ENCODE measurements at regions not wholly inside any gene's neighbourhood (a gene's known extent, or its start where the extent isn't known, plus 50 kb on each side); places are given as distances from the start of the nearest gene placed in this dataset.

DNA sequence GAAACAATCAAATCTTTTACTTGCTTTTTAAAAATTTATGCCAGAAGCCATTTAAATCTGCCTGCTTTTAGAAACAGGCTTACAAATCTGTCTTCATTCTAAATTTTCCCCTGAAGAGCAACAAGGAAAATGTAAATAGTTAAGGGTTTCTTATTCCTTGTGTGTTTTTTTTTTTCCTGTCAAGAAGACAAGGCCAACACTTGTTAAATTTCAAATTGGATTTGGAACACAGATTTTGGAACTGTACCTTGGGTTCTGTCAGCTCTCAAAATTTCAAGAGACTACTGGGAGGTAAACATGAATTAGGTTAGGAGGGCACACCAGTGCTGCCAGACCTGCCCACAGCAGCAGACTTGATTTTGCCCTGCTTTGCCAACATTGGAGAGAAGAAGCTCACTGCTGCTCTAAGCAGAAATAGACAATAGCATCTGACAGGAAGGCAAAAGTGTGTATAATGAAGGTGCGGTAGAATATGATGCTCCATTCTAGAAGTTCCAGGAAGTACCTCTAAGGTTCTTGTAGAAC, 121.7 kb downstream of the NHLRC3 start:
- TF ChIP-seq, protein P1, sequence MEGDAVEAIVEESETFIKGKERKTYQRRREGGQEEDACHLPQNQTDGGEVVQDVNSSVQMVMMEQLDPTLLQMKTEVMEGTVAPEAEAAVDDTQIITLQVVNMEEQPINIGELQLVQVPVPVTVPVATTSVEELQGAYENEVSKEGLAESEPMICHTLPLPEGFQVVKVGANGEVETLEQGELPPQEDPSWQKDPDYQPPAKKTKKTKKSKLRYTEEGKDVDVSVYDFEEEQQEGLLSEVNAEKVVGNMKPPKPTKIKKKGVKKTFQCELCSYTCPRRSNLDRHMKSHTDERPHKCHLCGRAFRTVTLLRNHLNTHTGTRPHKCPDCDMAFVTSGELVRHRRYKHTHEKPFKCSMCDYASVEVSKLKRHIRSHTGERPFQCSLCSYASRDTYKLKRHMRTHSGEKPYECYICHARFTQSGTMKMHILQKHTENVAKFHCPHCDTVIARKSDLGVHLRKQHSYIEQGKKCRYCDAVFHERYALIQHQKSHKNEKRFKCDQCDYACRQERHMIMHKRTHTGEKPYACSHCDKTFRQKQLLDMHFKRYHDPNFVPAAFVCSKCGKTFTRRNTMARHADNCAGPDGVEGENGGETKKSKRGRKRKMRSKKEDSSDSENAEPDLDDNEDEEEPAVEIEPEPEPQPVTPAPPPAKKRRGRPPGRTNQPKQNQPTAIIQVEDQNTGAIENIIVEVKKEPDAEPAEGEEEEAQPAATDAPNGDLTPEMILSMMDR (conservative IDR thresholded peaks at IDR 0.05) = no peak
- no peak overlapping the region for H3K27ac ChIP-seq

DNA sequence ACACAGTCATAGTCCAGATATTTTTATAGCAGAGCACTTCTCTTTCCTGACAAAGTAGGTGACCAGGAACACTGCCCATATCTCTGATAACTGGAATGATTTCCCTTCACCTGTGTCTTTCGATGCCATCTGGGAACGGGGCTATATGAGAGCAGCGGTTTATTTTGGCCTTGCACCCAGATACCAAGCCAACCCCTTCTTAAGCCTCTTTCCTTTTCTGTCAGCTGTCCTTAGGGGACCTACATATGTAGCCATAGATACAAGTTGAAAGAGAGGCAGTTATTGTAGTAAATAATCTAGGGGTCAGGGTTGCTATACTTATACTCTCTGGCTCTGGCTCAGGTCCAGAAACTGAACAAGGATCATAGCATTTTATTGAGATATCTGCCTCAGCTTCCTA, 128.8 kb downstream of the NHLRC3 start:
- TF ChIP-seq, protein P1 (conservative IDR thresholded peaks at IDR 0.05) = no peak

DNA sequence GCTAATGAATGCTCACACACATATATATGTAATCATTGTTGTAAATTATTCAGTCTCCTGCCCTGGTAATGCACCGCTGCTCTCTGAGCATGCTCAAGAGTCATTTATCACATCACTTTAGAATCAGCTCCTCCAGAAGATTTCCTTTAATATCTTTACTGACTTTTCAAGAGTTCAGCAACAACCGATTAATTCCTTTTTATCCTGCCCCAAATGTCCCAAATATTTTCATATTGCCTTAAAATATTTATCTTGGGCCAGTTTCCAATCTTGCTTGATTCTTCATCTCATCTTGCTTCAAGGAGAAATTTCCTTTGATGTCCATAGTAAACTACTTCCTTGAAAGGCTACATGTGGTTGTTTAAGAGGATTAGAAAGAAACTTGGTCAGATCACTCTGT, 132.5 kb downstream of the NHLRC3 start:
- TF ChIP-seq, protein P1 (conservative IDR thresholded peaks at IDR 0.05) = no peak

More for the DNA sequence above, 128.8 kb downstream of the NHLRC3 start:
- H3K27ac ChIP-seq = no peak overlapping the region

DNA sequence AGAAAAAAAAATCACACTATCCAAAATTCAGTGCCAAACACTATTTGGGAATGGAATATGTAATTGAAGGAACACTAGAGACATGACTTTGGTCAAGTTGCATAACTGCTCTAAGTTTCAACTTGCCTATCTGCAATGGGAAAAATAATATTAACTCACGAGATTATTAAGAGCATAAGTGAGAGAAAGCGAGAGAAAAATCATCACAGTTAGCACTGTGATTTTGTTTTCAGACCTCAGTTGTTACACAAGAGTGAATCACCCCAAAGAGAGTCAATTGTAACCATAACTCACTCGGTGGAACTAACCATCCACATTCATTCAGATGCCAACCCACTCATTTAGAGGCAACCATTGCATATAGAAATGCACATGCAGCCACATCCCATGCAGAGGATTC, 147.1 kb downstream of the NHLRC3 start:
- H3K27ac ChIP-seq = no peak overlapping the region
- TF ChIP-seq, protein P1 (conservative IDR thresholded peaks at IDR 0.05) = no peak

More for the DNA sequence above, 132.5 kb downstream of the NHLRC3 start:
- H3K27ac ChIP-seq = no peak overlapping the region

DNA sequence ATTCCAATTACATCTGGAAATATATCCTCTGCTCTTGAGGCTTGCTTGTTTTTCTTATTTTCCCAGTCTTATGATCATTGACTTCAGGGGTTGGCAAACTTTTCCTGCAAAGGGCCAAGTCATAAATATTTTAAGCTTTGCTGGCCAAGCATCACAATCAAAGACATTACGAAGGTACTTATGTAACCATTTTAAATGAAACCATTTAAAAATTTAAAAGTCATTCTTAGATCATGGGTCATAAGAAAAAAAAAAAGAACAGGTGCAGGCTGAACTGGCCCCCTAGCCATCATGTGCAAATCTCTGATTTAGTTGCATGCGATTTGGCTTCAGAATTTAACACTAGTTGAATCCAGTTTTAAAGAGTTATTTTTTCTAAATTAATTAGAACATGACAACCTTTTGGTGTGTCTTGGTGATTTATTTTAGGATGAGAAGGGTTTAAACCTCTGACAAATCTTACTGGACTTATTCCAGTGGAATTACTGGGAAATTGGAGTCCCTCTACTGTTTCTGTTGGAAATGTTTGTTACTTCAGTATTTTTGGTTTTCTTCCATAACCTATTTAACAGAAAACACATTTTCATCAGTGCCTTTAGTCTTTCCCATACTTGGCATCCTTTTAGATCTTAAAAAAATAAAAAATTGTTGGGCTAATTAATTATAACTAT, 148.1 kb downstream of the NHLRC3 start:
- H3K27ac ChIP-seq = no peak overlapping the region
- TF ChIP-seq, protein P1 (conservative IDR thresholded peaks at IDR 0.05) = no peak

DNA sequence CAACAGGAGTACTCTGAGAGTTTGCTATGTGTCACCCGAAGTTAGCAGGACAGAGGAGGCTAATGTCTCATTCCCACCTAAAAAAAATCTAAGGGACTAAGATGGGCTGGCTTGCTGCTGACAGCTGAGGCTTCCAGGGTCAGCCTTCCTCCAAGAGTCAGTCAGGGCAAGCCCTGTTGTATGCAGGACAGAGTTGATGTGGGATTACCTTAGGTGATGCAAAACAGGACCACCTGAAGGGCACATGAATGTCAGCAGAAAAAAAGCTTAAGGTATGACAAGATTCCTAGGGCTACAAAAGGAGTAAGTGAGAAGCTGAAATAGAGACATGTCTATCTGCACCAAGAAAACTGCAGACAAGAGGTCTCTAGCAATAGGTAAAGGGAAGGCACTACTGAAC, 151.5 kb downstream of the NHLRC3 start:
- no peak overlapping the region for H3K27ac ChIP-seq
- TF ChIP-seq, protein P1 (conservative IDR thresholded peaks at IDR 0.05) = no peak

DNA sequence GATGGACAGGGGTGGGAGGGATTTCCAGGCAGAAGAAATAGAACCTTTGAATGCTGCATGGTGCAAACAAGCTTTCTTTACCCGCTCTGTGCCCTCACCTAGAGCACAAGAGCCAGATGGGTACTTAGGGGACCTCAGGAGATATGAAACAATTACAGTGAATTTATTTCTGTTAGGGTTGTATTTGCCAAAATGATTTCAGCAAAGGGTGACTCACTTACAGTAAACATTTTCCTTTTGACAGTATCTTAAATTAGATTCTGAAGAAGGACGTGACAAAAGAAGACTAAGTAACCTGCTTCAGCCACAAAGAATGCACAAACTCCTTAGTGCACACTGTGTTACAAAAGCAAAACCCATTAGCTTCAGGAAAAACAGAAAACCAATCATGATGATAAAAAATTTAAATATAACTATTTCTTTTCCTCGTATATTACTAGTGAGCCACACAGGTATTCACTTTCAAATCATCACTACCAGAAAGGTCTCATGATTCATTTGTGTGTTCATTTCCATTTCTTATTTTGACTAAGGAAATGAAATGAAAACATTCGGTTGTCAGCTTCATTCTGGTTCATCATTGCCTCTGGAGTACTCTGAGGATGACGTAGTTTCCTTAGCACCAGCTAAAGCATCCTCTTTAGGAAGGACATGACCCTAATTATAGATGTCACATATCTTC, 158.8 kb downstream of the NHLRC3 start:
- TF ChIP-seq, protein P1 (conservative IDR thresholded peaks at IDR 0.05) = no peak
- no peak overlapping the region for H3K27ac ChIP-seq
